ENCODE measurements at regions not wholly inside any gene's neighbourhood (a gene's known extent, or its start where the extent isn't known, plus 50 kb on each side); places are given as distances from the start of the nearest gene placed in this dataset.

DNA sequence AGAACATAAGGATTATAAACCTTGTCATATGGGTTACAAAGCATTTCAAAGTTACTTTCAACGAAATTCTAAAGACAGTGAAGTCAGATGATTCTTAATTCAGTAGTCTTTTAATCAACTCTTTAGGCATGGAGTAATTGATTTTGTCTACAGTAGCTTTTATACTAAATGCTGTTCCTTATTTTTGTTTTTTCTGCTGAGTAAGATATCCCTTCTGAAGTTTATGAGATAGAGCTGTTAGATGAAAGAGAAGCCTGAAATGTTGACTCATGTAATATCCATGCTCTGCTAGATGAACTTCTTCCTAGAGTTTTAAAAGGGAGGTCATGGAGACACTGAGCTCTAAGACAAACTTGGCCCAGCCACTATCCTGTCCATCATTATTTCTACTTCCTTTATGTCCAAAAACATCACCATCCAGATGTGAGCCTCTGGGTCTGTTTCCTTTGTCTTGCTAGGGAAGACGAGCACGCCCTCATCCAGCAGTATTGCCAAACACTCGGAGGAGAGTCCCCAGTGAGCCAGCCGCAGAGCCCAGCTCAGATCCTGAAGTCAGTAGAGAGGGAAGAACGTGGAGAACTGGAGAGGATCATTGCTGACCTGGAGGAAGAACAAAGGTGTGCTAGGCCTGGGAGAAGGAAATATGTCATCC lies 550.3 kb downstream of the UTRN start:
- TF ChIP-seq, protein P1, sequence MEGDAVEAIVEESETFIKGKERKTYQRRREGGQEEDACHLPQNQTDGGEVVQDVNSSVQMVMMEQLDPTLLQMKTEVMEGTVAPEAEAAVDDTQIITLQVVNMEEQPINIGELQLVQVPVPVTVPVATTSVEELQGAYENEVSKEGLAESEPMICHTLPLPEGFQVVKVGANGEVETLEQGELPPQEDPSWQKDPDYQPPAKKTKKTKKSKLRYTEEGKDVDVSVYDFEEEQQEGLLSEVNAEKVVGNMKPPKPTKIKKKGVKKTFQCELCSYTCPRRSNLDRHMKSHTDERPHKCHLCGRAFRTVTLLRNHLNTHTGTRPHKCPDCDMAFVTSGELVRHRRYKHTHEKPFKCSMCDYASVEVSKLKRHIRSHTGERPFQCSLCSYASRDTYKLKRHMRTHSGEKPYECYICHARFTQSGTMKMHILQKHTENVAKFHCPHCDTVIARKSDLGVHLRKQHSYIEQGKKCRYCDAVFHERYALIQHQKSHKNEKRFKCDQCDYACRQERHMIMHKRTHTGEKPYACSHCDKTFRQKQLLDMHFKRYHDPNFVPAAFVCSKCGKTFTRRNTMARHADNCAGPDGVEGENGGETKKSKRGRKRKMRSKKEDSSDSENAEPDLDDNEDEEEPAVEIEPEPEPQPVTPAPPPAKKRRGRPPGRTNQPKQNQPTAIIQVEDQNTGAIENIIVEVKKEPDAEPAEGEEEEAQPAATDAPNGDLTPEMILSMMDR (IDR thresholded peaks at IDR 0.05; ENCODE audit: low read depth, low read length, missing input control) = no peak
- TF ChIP-seq HNF4G (IDR thresholded peaks at IDR 0.05) (no peak), JUND (IDR thresholded peaks at IDR 0.05) (no peak), RAD21 (IDR thresholded peaks at IDR 0.05) (no peak), SP1 (IDR thresholded peaks at IDR 0.05) (no peak), YY1 (IDR thresholded peaks at IDR 0.05) (no peak)
- TF ChIP-seq, protein P2, sequence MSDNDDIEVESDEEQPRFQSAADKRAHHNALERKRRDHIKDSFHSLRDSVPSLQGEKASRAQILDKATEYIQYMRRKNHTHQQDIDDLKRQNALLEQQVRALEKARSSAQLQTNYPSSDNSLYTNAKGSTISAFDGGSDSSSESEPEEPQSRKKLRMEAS (IDR thresholded peaks at IDR 0.05) = no peak

Measured in liver (tissue), 3 donors.